ENCODE measurements at regions not wholly inside any gene's neighbourhood (a gene's known extent, or its start where the extent isn't known, plus 50 kb on each side); places are given as distances from the start of the nearest gene placed in this dataset.
"Not testable (repeated sequence)": the region's sequence is repeated elsewhere in the genome, so short reads cannot be mapped to it uniquely, and the experiment has no call there.

DNA sequence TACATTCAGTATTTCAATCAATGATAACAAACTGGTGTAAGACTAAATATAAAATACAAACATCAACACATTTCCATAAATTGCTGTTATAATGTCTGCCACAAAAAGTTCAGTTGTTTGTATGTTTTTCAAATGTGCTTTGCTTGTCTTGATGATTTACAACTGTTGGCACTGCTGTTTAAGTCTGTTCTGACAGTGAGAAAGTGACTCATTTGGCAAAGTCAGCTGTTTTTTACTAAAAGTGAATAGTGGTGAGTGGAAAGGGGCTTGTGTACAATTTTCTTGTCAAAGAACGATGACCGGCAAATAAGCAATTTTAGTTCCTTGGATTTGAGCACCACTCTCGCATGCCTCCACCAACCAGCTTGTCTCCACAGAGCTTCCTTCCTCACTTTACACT, 244.0 kb downstream of the RTP5 start:
- not testable (repeated sequence) for DNase-seq (ENCODE audit: low read depth)

DNA sequence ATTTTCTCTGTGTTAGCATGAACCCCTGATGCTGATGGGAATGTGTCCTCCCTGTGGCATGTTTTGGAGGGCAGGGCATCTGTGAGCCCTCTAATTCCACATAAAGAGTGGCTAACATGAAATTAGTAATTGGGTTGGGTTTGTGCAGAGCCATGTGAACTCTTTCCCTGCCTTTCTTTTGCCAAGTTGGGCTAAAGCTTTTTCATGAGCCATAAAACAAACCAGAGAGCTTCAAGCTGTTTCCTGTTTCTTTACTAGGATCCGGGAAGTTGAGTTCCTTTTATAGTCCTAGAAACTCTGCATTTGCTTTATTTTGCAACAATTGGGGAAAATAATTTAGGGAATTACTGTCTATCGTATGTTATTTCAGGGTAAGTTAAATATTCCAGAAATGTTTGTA, 247.1 kb downstream of the RTP5 start:
- not testable (repeated sequence) for DNase-seq (ENCODE audit: low read depth)

- DNase-seq (ENCODE audit: low read depth): not testable (repeated sequence)
Measured at GRCh38 chr2:242117305-242117704, 247.8 kb downstream of the RTP5 start.

DNA sequence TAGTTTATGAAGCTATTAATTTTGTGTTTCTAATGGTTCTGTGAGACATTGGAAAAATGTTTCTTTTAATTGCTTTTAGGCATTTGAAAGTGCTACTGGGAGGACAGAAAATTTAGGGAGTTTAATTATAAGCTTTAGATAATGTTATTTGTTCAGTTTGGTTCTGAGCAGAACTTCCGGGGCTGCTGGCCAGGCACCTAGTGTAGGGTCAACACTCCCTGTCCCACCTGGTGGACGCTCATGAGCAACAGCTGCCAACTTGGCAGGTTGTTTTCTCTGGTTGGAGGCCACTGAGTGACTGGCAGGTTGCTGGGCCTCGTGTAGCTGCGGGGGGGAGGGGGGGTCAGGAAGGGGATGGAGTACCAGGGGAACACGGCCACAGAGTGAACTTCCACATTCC, 250.2 kb downstream of the RTP5 start:
- not testable (repeated sequence) for DNase-seq (ENCODE audit: low read depth)

GRCh38 chr2:242130682-242131081, 261.2 kb downstream of the RTP5 start:
- DNase-seq (ENCODE audit: low read depth): not testable (repeated sequence)

DNA sequence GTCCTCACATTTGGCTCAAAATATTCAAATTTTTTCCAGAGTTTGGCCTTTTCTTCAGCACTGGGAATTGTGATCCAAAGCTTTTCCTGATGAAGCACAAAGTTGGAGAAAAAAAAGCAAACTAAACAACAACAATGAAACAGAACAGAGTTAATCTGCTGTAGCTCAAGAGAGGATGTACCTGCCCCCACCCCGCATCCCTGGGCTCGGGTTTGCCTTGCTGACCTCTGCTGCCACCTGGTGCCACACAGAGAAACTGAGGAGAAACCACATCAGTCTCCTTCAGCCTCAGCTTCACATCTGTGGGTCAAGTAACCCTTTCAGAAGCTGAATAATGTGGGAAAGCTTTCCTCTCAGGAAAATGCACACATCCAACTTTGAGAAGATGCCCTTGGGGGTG, 290.4 kb downstream of the RTP5 start:
- not testable (repeated sequence) for DNase-seq (ENCODE audit: low read depth)

- not testable (repeated sequence) for DNase-seq (ENCODE audit: low read depth)
Measured at GRCh38 chr2:242165115-242165514, 295.6 kb downstream of the RTP5 start.

DNA sequence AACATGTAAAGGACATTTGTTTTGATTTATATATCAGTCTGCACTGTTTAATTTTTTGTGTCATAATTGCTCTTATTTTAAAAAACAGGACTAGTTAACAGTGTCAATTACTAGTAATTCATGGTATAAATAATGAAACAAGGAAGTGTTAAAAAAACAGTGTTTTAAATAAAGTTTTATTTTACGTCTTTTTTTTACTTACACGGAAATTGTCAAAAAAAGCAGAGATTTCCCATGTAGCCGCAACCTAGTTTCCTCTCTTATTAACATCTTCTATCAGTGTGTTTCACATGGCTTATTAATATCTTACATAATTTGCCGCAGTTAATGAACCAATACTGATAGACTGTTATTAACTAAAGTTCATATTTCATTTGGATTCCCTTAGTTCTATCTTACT, 301.8 kb downstream of the RTP5 start:
- not testable (repeated sequence) for DNase-seq (ENCODE audit: low read depth)
